ACC112 (cell line): ENCODE measurements at regions not wholly inside any gene's neighbourhood (a gene's known extent, or its start where the extent isn't known, plus 50 kb on each side); places are given as distances from the start of the nearest gene placed in this dataset.

ENCODE experiments used
- H2AFZ ChIP-seq: fragments of 200-600 bp; sonication (generic); one replicate; pipeline ENCODE4 v1.6.0; 2017; ENCODE audit warnings: antibody characterized with exemption, low read length; ENCODE audit not compliant: unreplicated experiment
- H3K27ac ChIP-seq: fragments of 200-600 bp; sonication (generic); 2 replicates; pipeline ENCODE4 v1.5.1; 2014; ENCODE audit warnings: low read depth, mild to moderate bottlenecking, antibody characterized with exemption, low read length, moderate library complexity
- H3K27me3 ChIP-seq: fragments of 200-600 bp; sonication (generic); 2 replicates; pipeline ENCODE4 v1.6.1; 2014; ENCODE audit warnings: mild to moderate bottlenecking, antibody characterized with exemption, low read length, moderate library complexity, mixed read lengths; ENCODE audit not compliant: insufficient read depth
- H3K36me3 ChIP-seq: fragments of 200-600 bp; sonication (generic); 2 replicates; pipeline ENCODE4 v1.6.1; 2016; ENCODE audit warnings: mild to moderate bottlenecking, antibody characterized with exemption, low read length, moderate library complexity, mixed read lengths; ENCODE audit not compliant: insufficient read depth
- H3K4me1 ChIP-seq: fragments of 200-600 bp; sonication (generic); one replicate; pipeline ENCODE4 v1.6.1; 2016; ENCODE audit warnings: low read length, mixed read lengths; ENCODE audit not compliant: insufficient read depth, unreplicated experiment, control insufficient read depth
- H3K4me3 ChIP-seq: fragments of 200-600 bp; sonication (generic); 2 replicates; pipeline ENCODE4 v1.5.1; 2014; ENCODE audit warnings: mild to moderate bottlenecking, low read depth, low read length
- H3K79me2 ChIP-seq: fragments of 200-600 bp; sonication (generic); one replicate; pipeline ENCODE4 v1.6.0; 2016; ENCODE audit warnings: low read length; ENCODE audit not compliant: control insufficient read depth, unreplicated experiment, insufficient read depth

- no peaks in the 10 kb centered on the region for H3K36me3 ChIP-seq
- no peaks in the 10 kb centered on the region for H3K4me1 ChIP-seq
- no peak overlapping the region for H3K4me3 ChIP-seq
- H3K79me2 ChIP-seq, result no peaks in the 10 kb centered on the region
- H3K27ac ChIP-seq, result no peak overlapping the region
- no peaks in the 10 kb centered on the region for H3K27me3 ChIP-seq
- no peak overlapping the region for H2AFZ ChIP-seq
These were observed 107.3 kb upstream of the SYNDIG1 start for GRCh38 chr20:24362080-24362479.

- no peaks in the 10 kb centered on the region for H3K4me1 ChIP-seq
- H2AFZ ChIP-seq, result no peak overlapping the region
- no peak overlapping the region for H3K27ac ChIP-seq
- no peak overlapping the region for H3K4me3 ChIP-seq
- no peaks in the 10 kb centered on the region for H3K79me2 ChIP-seq
- no peaks in the 10 kb centered on the region for H3K27me3 ChIP-seq
- no peaks in the 10 kb centered on the region for H3K36me3 ChIP-seq
These were observed 107.9 kb upstream of the SYNDIG1 start for GRCh38 chr20:24361541-24361940.

DNA sequence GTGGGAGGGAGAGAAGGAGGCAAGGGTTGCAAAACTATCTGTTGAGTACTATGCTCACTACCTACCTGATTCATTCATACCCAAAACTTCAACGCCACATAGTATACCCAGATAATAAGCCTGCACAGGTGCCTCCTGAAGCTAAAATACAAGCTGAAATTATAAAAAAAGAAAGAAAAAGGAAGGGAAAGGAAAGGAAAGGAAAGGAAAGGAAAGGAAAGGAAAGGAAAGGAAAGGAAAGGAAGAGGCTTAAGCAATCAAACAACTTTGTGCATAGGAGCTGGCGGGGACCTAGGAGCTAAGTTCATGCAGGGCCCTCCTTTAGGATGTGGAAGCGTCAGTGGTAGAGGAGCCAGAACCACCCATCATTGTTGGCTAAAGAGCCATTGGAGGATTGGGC, 108.9 kb upstream of the SYNDIG1 start:
- no peaks in the 10 kb centered on the region for H3K27me3 ChIP-seq
- H3K27ac ChIP-seq, result no peak overlapping the region
- H3K4me1 ChIP-seq, result no peaks in the 10 kb centered on the region
- no peaks in the 10 kb centered on the region for H3K36me3 ChIP-seq
- no peak overlapping the region for H2AFZ ChIP-seq
- H3K4me3 ChIP-seq, result no peak overlapping the region
- no peaks in the 10 kb centered on the region for H3K79me2 ChIP-seq

DNA sequence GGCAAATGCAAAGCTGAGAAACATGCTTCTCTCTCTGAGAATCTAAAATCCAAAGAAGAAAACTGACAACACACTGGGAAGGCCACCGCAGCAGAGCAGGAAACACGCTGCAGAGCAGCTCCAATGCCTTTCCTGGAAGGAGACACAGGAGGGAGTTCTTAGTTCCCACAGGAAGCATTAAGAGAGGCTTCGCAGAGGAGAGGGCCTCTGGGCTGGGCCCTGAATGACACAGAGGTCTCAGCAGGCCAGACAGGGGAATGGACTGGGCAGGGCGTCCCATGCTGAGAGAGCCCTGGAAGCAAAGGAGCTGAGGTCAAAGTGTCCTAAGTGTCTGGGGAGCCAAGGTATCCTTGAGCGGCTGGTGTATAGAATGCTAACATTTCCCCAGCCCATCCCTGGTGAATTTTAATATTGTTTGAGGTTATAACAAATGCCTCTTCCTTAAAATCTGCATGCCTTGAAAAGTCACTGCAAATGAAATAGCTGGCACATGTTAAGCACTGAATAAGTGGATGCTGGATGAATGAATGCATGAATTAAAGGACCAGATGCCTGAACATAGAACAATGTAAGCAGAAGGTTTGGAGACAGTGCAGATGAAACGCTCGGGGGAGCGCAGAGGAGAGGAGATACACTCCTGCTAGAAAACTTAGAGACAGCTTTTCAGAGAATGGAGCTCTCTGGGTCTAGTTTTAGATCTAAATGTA, 110.0 kb upstream of the SYNDIG1 start:
- Histone ChIP-seq H3K27me3 (no peaks in the 10 kb centered on the region), H3K27ac (no peak overlapping the region), H3K4me1 (no peaks in the 10 kb centered on the region), H3K79me2 (no peaks in the 10 kb centered on the region), H2AFZ (no peak overlapping the region), H3K4me3 (no peak overlapping the region), H3K36me3 (no peaks in the 10 kb centered on the region)

- Histone ChIP-seq H2AFZ (no peak overlapping the region), H3K27ac (no peak overlapping the region), H3K4me1 (no peaks in the 10 kb centered on the region), H3K27me3 (no peaks in the 10 kb centered on the region), H3K79me2 (no peaks in the 10 kb centered on the region), H3K36me3 (no peaks in the 10 kb centered on the region), H3K4me3 (no peak overlapping the region)
These were observed 111.5 kb upstream of the SYNDIG1 start for GRCh38 chr20:24357931-24358330.

GRCh38 chr20:24357177-24357576, 112.3 kb upstream of the SYNDIG1 start:
- Histone ChIP-seq H3K4me1 (no peaks in the 10 kb centered on the region), H3K79me2 (no peaks in the 10 kb centered on the region), H3K4me3 (no peak overlapping the region), H3K27me3 (no peaks in the 10 kb centered on the region), H3K36me3 (no peaks in the 10 kb centered on the region), H3K27ac (no peak overlapping the region), H2AFZ (no peak overlapping the region)

DNA sequence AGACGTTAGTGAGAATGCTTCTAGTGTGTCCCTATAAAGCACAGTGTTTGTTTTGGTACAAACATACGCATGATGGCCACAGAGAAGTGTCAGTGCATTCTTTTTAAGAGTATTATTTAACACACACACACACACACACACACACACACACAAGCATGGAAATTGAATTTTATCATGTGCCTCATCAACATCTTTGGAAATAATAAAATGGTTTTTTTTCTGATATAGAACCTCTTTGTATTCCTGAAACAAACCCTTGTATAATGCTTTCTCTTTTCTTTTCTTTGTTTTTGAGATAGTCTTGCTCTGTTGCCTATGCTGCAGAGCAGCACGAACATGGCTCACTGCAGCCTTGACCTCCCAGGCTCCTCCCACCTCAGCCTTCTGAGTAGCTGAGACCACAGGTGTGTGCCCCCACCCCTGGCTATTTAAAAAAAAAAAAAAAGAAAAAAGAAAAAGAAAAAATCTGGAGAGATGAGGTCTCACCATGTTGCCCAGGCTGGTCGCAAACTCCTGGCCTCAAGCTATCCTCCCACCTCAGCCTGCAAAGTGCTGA, 116.2 kb upstream of the SYNDIG1 start:
- Histone ChIP-seq H3K79me2 (no peaks in the 10 kb centered on the region), H3K4me3 (no peak overlapping the region), H3K27me3 (no peaks in the 10 kb centered on the region), H3K27ac (no peak overlapping the region), H2AFZ (no peak overlapping the region), H3K36me3 (no peaks in the 10 kb centered on the region), H3K4me1 (peaks cover 4% of the 10 kb centered on the region)

- peak overlapping the region; percentile 37; the same call in 1 of the 2 replicates for H3K27ac ChIP-seq
- H3K4me1 ChIP-seq, result peaks cover 4% of the 10 kb centered on the region
- no peaks in the 10 kb centered on the region for H3K79me2 ChIP-seq
- no peaks in the 10 kb centered on the region for H3K27me3 ChIP-seq
- H3K36me3 ChIP-seq, result no peaks in the 10 kb centered on the region
- H3K4me3 ChIP-seq, result peak overlapping the region; percentile 9
- H2AFZ ChIP-seq, result peak overlapping the region; percentile 73
These were observed 118.5 kb upstream of the SYNDIG1 start for GRCh38 chr20:24350923-24351368.

DNA sequence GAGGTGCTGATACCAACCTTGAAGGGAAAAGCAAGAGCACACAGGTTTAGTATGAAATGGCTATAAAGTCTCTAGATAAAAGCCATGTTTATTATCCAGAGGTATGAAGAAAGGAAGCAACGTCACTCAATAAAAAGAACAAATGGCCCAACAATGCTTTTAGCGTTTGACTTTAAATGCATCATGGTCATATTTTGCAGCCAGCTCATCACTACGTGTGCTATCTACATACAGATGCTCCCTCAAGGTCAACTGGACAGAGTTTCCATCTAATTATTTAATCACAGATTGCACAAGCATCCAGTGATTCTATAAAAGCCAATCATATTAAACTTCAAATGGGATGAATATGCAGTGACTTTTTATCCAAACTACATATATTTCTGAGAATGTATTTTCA, 127.6 kb upstream of the SYNDIG1 start:
- H3K27me3 ChIP-seq, result no peaks in the 10 kb centered on the region
- H3K79me2 ChIP-seq, result no peaks in the 10 kb centered on the region
- no peak overlapping the region for H3K4me3 ChIP-seq
- H3K36me3 ChIP-seq, result no peaks in the 10 kb centered on the region
- no peak overlapping the region for H3K27ac ChIP-seq
- H2AFZ ChIP-seq, result no peak overlapping the region
- no peaks in the 10 kb centered on the region for H3K4me1 ChIP-seq

DNA sequence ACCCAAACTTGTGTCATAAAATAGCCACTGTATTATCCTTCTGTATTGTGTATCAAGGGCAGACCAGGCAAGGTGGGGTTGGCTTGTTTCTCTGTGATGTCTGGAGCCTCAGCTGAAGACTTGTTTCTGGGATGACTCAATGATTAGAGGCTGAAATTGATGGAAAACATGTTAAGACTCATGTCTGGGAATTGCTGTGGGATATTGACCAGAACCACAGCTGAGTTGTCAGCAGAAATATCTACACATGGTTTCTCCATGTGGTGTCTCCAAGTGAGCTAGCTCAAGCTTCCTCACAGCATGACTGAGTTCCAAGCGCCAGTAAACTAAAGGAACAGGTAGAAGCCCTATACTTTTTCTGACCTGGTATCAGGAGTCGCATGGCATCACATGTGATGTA, 128.5 kb upstream of the SYNDIG1 start:
- Histone ChIP-seq H3K27ac (no peak overlapping the region), H3K36me3 (no peaks in the 10 kb centered on the region), H2AFZ (no peak overlapping the region), H3K4me1 (no peaks in the 10 kb centered on the region), H3K79me2 (no peaks in the 10 kb centered on the region), H3K27me3 (no peaks in the 10 kb centered on the region), H3K4me3 (no peak overlapping the region)

GRCh38 chr20:24339210-24339641, 130.2 kb upstream of the SYNDIG1 start:
- Histone ChIP-seq H2AFZ (no peak overlapping the region), H3K27ac (no peak overlapping the region), H3K79me2 (no peaks in the 10 kb centered on the region), H3K4me3 (no peak overlapping the region), H3K4me1 (no peaks in the 10 kb centered on the region), H3K27me3 (no peaks in the 10 kb centered on the region), H3K36me3 (no peaks in the 10 kb centered on the region)
